ENCODE measurements at regions not wholly inside any gene's neighbourhood (a gene's known extent, or its start where the extent isn't known, plus 50 kb on each side); places are given as distances from the start of the nearest gene placed in this dataset.

DNA sequence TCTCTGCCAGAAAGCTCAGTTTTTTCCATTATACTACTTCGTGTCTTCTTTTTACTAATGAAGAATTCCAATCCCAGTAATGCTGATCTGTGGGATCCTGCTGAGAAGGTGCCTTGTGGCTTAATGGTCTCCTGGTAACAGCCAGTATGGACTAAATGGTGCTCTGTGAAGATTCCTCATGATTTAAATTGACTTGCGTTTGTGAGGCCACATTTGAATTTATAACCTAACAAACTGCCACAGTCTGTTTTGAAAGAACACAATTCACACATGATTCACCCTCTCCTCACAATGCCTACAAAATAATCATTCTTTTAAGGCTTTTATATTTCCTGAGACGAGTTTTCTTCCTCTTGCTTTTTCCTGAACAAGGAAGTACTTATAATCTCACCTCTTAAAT, 140.0 kb downstream of the MBL2 start:
- intact Hi-C loops (cut with micrococcal nuclease), result no loop called here
- no peak overlapping the region for H3K4me3 ChIP-seq (ENCODE audit: low read length)
- ATAC-seq (no peak), DNase-seq (no peak)
- WGBS (ENCODE audit: insufficient coverage), result 59% methylated on average over 3 of the region's 3 CpGs
- H3K4me3 Mint-ChIP-seq, result no peak overlapping the region
- TF ChIP-seq, protein P1, sequence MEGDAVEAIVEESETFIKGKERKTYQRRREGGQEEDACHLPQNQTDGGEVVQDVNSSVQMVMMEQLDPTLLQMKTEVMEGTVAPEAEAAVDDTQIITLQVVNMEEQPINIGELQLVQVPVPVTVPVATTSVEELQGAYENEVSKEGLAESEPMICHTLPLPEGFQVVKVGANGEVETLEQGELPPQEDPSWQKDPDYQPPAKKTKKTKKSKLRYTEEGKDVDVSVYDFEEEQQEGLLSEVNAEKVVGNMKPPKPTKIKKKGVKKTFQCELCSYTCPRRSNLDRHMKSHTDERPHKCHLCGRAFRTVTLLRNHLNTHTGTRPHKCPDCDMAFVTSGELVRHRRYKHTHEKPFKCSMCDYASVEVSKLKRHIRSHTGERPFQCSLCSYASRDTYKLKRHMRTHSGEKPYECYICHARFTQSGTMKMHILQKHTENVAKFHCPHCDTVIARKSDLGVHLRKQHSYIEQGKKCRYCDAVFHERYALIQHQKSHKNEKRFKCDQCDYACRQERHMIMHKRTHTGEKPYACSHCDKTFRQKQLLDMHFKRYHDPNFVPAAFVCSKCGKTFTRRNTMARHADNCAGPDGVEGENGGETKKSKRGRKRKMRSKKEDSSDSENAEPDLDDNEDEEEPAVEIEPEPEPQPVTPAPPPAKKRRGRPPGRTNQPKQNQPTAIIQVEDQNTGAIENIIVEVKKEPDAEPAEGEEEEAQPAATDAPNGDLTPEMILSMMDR (IDR thresholded peaks at IDR 0.05), result no peak
- no peak overlapping the region for H3K27ac ChIP-seq (ENCODE audit: low read length)
- no peaks in the 10 kb centered on the region for H3K4me1 Mint-ChIP-seq
- peaks cover 0 to 2% of the 10 kb centered on the region in 2 donors for H3K9me3 Mint-ChIP-seq
- H3K27me3 Mint-ChIP-seq (ENCODE audit: low read depth in 2 of 2), result no peaks in the 10 kb centered on the region
- H3K27ac Mint-ChIP-seq, result no peak overlapping the region
- no peaks in the 10 kb centered on the region for H3K36me3 Mint-ChIP-seq
- H3K9me3 ChIP-seq (ENCODE audit: control insufficient read depth, insufficient read depth, low read length), result no peaks in the 10 kb centered on the region
- no peaks in the 10 kb centered on the region for H3K4me1 ChIP-seq (ENCODE audit: control insufficient read depth, insufficient read depth, low read length)
- no peaks in the 10 kb centered on the region for H3K36me3 ChIP-seq (ENCODE audit: control insufficient read depth, insufficient read depth, low read length)
- no peaks in the 10 kb centered on the region for H3K27me3 ChIP-seq (ENCODE audit: control insufficient read depth, insufficient read depth, low read length)

DNA sequence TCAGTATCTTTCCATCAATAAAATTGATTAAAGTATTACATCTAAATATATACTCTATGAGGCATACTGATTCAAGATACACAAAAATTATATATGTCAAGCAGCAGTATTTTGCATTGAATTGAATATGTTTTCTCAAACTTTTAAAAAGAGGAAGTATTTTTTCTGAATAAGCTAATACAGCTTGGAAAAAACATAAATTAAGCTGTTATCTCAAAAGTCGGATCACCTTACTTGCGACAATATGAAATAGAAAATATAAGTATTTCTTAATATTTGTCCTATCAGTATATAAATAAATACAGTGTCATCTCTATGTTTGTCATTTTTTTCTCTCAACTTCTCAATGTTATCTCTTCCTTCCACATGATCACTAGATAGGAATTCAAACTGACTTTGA, 139.3 kb downstream of the MBL2 start:
- ATAC-seq, result no peak
- Mint-ChIP-seq H3K36me3 (no peaks in the 10 kb centered on the region), H3K9me3 (peaks cover 0 to 2% of the 10 kb centered on the region in 2 donors), H3K4me3 (no peak overlapping the region), H3K27ac (no peak overlapping the region), H3K27me3 (ENCODE audit: low read depth in 2 of 2) (no peaks in the 10 kb centered on the region), H3K4me1 (no peaks in the 10 kb centered on the region)
- intact Hi-C loops (cut with micrococcal nuclease), result no loop called here
- no peak overlapping the region for H3K27ac ChIP-seq (ENCODE audit: low read length)
- H3K4me1 ChIP-seq (ENCODE audit: control insufficient read depth, insufficient read depth, low read length), result no peaks in the 10 kb centered on the region
- DNase-seq, result no peak
- no peaks in the 10 kb centered on the region for H3K27me3 ChIP-seq (ENCODE audit: control insufficient read depth, insufficient read depth, low read length)
- WGBS (ENCODE audit: insufficient coverage), result no CpG with 5 or more reads among the region's 2 CpGs
- no peak overlapping the region for H3K4me3 ChIP-seq (ENCODE audit: low read length)
- H3K9me3 ChIP-seq (ENCODE audit: control insufficient read depth, insufficient read depth, low read length), result no peaks in the 10 kb centered on the region
- no peaks in the 10 kb centered on the region for H3K36me3 ChIP-seq (ENCODE audit: control insufficient read depth, insufficient read depth, low read length)
- TF ChIP-seq, protein P1 (IDR thresholded peaks at IDR 0.05), result no peak

DNA sequence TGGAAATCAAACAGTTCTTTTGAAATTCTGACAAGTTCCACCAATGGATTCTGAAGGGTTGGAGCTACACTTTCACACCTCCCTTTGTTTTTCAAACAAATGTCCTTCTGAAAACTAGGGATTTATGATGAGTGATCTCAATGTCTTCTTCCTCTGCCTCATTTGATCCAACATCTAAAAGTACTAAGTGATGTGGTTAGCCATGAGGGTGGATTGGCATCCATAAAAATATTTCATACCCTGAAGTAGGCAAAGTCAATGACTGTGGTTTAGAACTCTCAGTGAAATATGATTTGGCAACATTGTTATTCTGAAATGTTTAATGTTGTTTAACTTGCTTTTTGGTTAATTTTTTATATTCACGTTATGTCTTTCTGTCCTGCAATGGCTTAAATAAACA, 136.9 kb downstream of the MBL2 start:
- H3K4me3 Mint-ChIP-seq, result no peak overlapping the region
- Histone ChIP-seq H3K4me3 (ENCODE audit: low read length) (no peak overlapping the region), H3K36me3 (ENCODE audit: control insufficient read depth, insufficient read depth, low read length) (no peaks in the 10 kb centered on the region), H3K9me3 (ENCODE audit: control insufficient read depth, insufficient read depth, low read length) (no peaks in the 10 kb centered on the region), H3K4me1 (ENCODE audit: control insufficient read depth, insufficient read depth, low read length) (no peaks in the 10 kb centered on the region), H3K27me3 (ENCODE audit: control insufficient read depth, insufficient read depth, low read length) (no peaks in the 10 kb centered on the region), H3K27ac (ENCODE audit: low read length) (no peak overlapping the region)
- H3K4me1 Mint-ChIP-seq, result peaks cover 0 to 8% of the 10 kb centered on the region in 2 donors
- intact Hi-C loops (cut with micrococcal nuclease), result no loop called here
- no peaks in the 10 kb centered on the region for H3K27me3 Mint-ChIP-seq (ENCODE audit: low read depth in 2 of 2)
- ATAC-seq, result no peak
- no peak for DNase-seq
- no peaks in the 10 kb centered on the region for H3K9me3 Mint-ChIP-seq
- TF ChIP-seq, protein P1 (IDR thresholded peaks at IDR 0.05), result no peak
- WGBS (ENCODE audit: insufficient coverage), result no CpG with 5 or more reads among the region's 1 CpG
- no peak overlapping the region for H3K27ac Mint-ChIP-seq
- H3K36me3 Mint-ChIP-seq, result no peaks in the 10 kb centered on the region

DNA sequence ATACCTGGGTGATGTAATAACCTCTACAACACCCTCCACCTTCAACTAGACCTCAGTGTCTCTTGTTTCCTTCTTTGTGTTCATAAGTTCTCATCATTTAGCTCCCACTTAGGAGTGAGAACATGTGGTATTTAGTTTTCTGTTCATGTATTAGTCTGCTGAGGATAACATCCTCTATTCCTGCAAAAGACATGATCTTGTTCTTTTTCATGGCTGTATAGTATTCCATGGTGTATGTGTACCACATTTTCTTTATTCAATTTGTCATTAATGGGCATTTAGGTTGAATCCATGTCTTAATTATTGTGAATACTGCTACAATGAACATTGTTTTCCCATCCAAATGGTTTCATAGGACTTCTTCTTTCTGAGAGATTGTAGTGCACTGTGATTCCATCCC, 135.7 kb downstream of the MBL2 start:
- ATAC-seq (no peak), DNase-seq (no peak)
- intact Hi-C loops (cut with micrococcal nuclease), result no loop called here
- H3K27me3 ChIP-seq (ENCODE audit: control insufficient read depth, insufficient read depth, low read length), result no peaks in the 10 kb centered on the region
- H3K4me1 ChIP-seq (ENCODE audit: control insufficient read depth, insufficient read depth, low read length), result no peaks in the 10 kb centered on the region
- H3K36me3 ChIP-seq (ENCODE audit: control insufficient read depth, insufficient read depth, low read length), result no peaks in the 10 kb centered on the region
- TF ChIP-seq, protein P1 (IDR thresholded peaks at IDR 0.05), result no peak
- Mint-ChIP-seq H3K27me3 (ENCODE audit: low read depth in 2 of 2) (no peaks in the 10 kb centered on the region), H3K4me3 (no peak overlapping the region), H3K9me3 (no peaks in the 10 kb centered on the region), H3K4me1 (peaks cover 0 to 8% of the 10 kb centered on the region in 2 donors), H3K36me3 (no peaks in the 10 kb centered on the region), H3K27ac (no peak overlapping the region)
- H3K4me3 ChIP-seq (ENCODE audit: low read length), result no peak overlapping the region
- no peaks in the 10 kb centered on the region for H3K9me3 ChIP-seq (ENCODE audit: control insufficient read depth, insufficient read depth, low read length)
- H3K27ac ChIP-seq (ENCODE audit: low read length), result no peak overlapping the region

Data from natural killer cell (primary cell).